HEK293 (cell line): ENCODE measurements at regions not wholly inside any gene's neighbourhood (a gene's known extent, or its start where the extent isn't known, plus 50 kb on each side); places are given as distances from the start of the nearest gene placed in this dataset.

Experiments
- CTCF ChIA-PET: fragments of 350-600 bp; formaldehyde crosslinking; extraction: SDS; loops from one replicate; lab custom pipeline; 2021; ENCODE audit warnings: antibody characterized with exemption; lab: Yijun Ruan, JAX
- POLR2A ChIA-PET: fragments of 300-600 bp; formaldehyde crosslinking; extraction: SDS; loops from one replicate; lab custom pipeline; 2020; ENCODE audit warnings: antibody characterized with exemption, inconsistent platforms; lab: Yijun Ruan, JAX
- H3K27ac ChIP-seq: fragments of 200-500 bp; sonication (Bioruptor generic); 2 replicates; pipeline ENCODE4 v1.5.1; 2014; ENCODE audit warnings: low read depth, low read length, control low read depth, inconsistent platforms; ENCODE audit errors: extremely low read depth
- H3K36me3 ChIP-seq, 2 experiments: fragments of 200-500 bp in 1 of 2; sonication (Bioruptor generic) in 1 of 2; 1 replicate in 1 of 2; 2 replicates in 1 of 2; pipeline ENCODE4 v1.5.1; 2014 to 2017; ENCODE audit warnings: inconsistent platforms in 2 of 2, low read length in 2 of 2; ENCODE audit not compliant: control insufficient read depth in 2 of 2, insufficient read depth in 1 of 2
- H3K4me1 ChIP-seq: fragments of 200-500 bp; sonication (Bioruptor generic); 2 replicates; pipeline ENCODE4 v1.5.1; 2014; ENCODE audit warnings: mild to moderate bottlenecking, low read length, inconsistent platforms; ENCODE audit not compliant: control insufficient read depth, insufficient read depth
- H3K4me3 ChIP-seq: 2 replicates; pipeline ENCODE4 v1.5.1; 2011; ENCODE audit warnings: low read depth, mild to moderate bottlenecking, control low read depth, low read length, moderate library complexity
- H3K9me3 ChIP-seq: fragments of 200-500 bp; sonication (Bioruptor generic); 2 replicates; pipeline ENCODE4 v1.5.1; 2014; ENCODE audit warnings: low read depth, low read length, inconsistent platforms; ENCODE audit not compliant: control insufficient read depth, insufficient read depth
- GLI4 ChIP-seq: fragments of 450-650 bp; formaldehyde crosslinking; IDR thresholded peaks from 2 replicates; pipeline ENCODE4 v1.5.1; 2016; ENCODE audit warnings: missing biosample characterization, missing genetic modification characterization
- HOXC10 ChIP-seq: sonication (generic); formaldehyde crosslinking; IDR thresholded peaks from 2 replicates; pipeline ENCODE4 v1.8.1; 2023; ENCODE audit warnings: mild to moderate bottlenecking, missing genetic modification reagents
- IKZF3 ChIP-seq: fragments of 450-650 bp; IDR thresholded peaks from 2 replicates; pipeline ENCODE4 v1.5.0; 2018; ENCODE audit warnings: missing biosample characterization, mild to moderate bottlenecking, missing genetic modification characterization, moderate library complexity
- ZBTB21 ChIP-seq: fragments of 450-650 bp; formaldehyde crosslinking; IDR thresholded peaks from 2 replicates; pipeline ENCODE4 v1.5.1; 2017; ENCODE audit warnings: missing biosample characterization, missing genetic modification characterization
- ZBTB44 ChIP-seq: fragments of 450-650 bp; IDR thresholded peaks from 2 replicates; pipeline ENCODE4 v1.5.1; 2018; ENCODE audit warnings: missing biosample characterization, mild to moderate bottlenecking, missing genetic modification characterization
- ZBTB49 ChIP-seq: fragments of 450-650 bp; formaldehyde crosslinking; IDR thresholded peaks from 2 replicates; pipeline ENCODE4 v1.5.1; 2016; ENCODE audit warnings: missing biosample characterization, missing genetic modification characterization, low read depth
- ZBTB6 ChIP-seq: fragments of 450-650 bp; formaldehyde crosslinking; IDR thresholded peaks from 2 replicates; pipeline ENCODE4 v1.5.1; 2017; ENCODE audit warnings: missing biosample characterization, missing genetic modification characterization
- ZEB2 ChIP-seq: fragments of 450-650 bp; formaldehyde crosslinking; IDR thresholded peaks from 2 replicates; pipeline ENCODE4 v1.5.1; 2016; ENCODE audit warnings: missing biosample characterization, missing genetic modification characterization
- ZNF10 ChIP-seq: fragments of 450-650 bp; formaldehyde crosslinking; IDR thresholded peaks from 2 replicates; pipeline ENCODE4 v1.5.1; 2017; ENCODE audit warnings: missing biosample characterization, missing genetic modification characterization
- ZNF324 ChIP-seq: fragments of 450-650 bp; formaldehyde crosslinking; IDR thresholded peaks from 2 replicates; pipeline ENCODE4 v1.5.1; 2016; ENCODE audit warnings: missing biosample characterization, missing genetic modification characterization
- ZNF398 ChIP-seq: fragments of 450-650 bp; formaldehyde crosslinking; IDR thresholded peaks from 2 replicates; pipeline ENCODE4 v1.5.1; 2017; ENCODE audit warnings: missing biosample characterization, missing genetic modification characterization
- ZNF530 ChIP-seq: fragments of 450-650 bp; formaldehyde crosslinking; IDR thresholded peaks from 2 replicates; pipeline ENCODE4 v1.5.1; 2016; ENCODE audit warnings: low read depth, missing biosample characterization, missing genetic modification characterization
- ZNF544 ChIP-seq: fragments of 450-650 bp; formaldehyde crosslinking; IDR thresholded peaks from 2 replicates; pipeline ENCODE4 v1.5.0; 2017; ENCODE audit warnings: missing biosample characterization, missing genetic modification characterization
- ZNF658 ChIP-seq: fragments of 450-650 bp; formaldehyde crosslinking; IDR thresholded peaks from 2 replicates; pipeline ENCODE4; 2016; ENCODE audit warnings: missing biosample characterization, missing genetic modification characterization
- ZNF660 ChIP-seq: fragments of 450-650 bp; IDR thresholded peaks from 2 replicates; pipeline ENCODE4 v1.5.1; 2018; ENCODE audit warnings: missing biosample characterization, mild to moderate bottlenecking, missing genetic modification characterization
- ZXDB ChIP-seq: fragments of 450-650 bp; formaldehyde crosslinking; IDR thresholded peaks from 2 replicates; pipeline ENCODE4 v1.5.1; 2016; ENCODE audit warnings: missing biosample characterization, missing genetic modification characterization
- TF ChIP-seq, protein P1 (sequence below): fragments of 450-650 bp; formaldehyde crosslinking; IDR thresholded peaks from 2 replicates; pipeline ENCODE4 v1.5.1; 2016; ENCODE audit warnings: missing biosample characterization, missing genetic modification characterization

GRCh38 chr4:28754376-28754775 is 1893.7 kb downstream of the STIM2 start:
- ChIA-PET POLR2A (no interaction called here), CTCF (no interaction called here)
- H3K4me1 ChIP-seq: no peaks in the 10 kb centered on the region
- H3K27ac ChIP-seq: no peak overlapping the region
- TF ChIP-seq ZEB2 (tag by site-specific recombination) (no peak), ZNF660 (tag by site-specific recombination) (no peak), ZNF544 (no peak), IKZF3 (tag by site-specific recombination) (no peak), ZBTB6 (no peak), ZBTB49 (tag by site-specific recombination) (no peak), ZXDB (tag by site-specific recombination) (no peak), ZNF658 (tag by site-specific recombination) (no peak), ZNF398 (no peak), ZNF530 (tag by site-specific recombination) (no peak), ZNF10 (tag by site-specific recombination) (no peak), HOXC10 (CRISPR knock-in tag) (no peak), ZBTB21 (no peak)
- TF ChIP-seq, protein P1, sequence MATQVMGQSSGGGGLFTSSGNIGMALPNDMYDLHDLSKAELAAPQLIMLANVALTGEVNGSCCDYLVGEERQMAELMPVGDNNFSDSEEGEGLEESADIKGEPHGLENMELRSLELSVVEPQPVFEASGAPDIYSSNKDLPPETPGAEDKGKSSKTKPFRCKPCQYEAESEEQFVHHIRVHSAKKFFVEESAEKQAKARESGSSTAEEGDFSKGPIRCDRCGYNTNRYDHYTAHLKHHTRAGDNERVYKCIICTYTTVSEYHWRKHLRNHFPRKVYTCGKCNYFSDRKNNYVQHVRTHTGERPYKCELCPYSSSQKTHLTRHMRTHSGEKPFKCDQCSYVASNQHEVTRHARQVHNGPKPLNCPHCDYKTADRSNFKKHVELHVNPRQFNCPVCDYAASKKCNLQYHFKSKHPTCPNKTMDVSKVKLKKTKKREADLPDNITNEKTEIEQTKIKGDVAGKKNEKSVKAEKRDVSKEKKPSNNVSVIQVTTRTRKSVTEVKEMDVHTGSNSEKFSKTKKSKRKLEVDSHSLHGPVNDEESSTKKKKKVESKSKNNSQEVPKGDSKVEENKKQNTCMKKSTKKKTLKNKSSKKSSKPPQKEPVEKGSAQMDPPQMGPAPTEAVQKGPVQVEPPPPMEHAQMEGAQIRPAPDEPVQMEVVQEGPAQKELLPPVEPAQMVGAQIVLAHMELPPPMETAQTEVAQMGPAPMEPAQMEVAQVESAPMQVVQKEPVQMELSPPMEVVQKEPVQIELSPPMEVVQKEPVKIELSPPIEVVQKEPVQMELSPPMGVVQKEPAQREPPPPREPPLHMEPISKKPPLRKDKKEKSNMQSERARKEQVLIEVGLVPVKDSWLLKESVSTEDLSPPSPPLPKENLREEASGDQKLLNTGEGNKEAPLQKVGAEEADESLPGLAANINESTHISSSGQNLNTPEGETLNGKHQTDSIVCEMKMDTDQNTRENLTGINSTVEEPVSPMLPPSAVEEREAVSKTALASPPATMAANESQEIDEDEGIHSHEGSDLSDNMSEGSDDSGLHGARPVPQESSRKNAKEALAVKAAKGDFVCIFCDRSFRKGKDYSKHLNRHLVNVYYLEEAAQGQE (tag by site-specific recombination): no peak
- no peaks in the 10 kb centered on the region for H3K36me3 ChIP-seq
- H3K9me3 ChIP-seq: no peaks in the 10 kb centered on the region
- H3K4me3 ChIP-seq: no peak overlapping the region

- Histone ChIP-seq H3K27ac (no peak overlapping the region), H3K4me3 (no peak overlapping the region)
- CTCF ChIA-PET: no interaction called here
These were observed 1894.4 kb downstream of the STIM2 start for GRCh38 chr4:28755081-28755480.

More at GRCh38 chr4:28755081-28755480, 1894.4 kb downstream of the STIM2 start:
- Histone ChIP-seq H3K36me3 (no peaks in the 10 kb centered on the region), H3K4me1 (no peaks in the 10 kb centered on the region), H3K9me3 (no peaks in the 10 kb centered on the region)
- TF ChIP-seq ZBTB44 (tag by site-specific recombination) (no peak), ZNF660 (tag by site-specific recombination) (no peak), GLI4 (tag by site-specific recombination) (no peak), ZNF324 (tag by site-specific recombination) (no peak), ZNF658 (tag by site-specific recombination) (no peak)
- POLR2A ChIA-PET: no interaction called here
